Body of pancreas (tissue), 4 donors: ENCODE measurements at regions not wholly inside any gene's neighbourhood (a gene's known extent, or its start where the extent isn't known, plus 50 kb on each side); places are given as distances from the start of the nearest gene placed in this dataset.

Experiments used
- ATAC-seq: fragments of 150-250 bp; one replicate; pipeline ENCODE4 v1.9.1; 2016
- DNase-seq, 4 donors: peaks; one replicate each; pipeline ENCODE4 v3.0.0-alpha.2; 2019
- H3K27ac ChIP-seq, 4 donors: fragments of 200-600 bp; sonication (generic); 1 replicate in 3 of 4; 2 replicates in 1 of 4; pipeline versions ENCODE4 v1.5.1 to v1.6.1; 2016 to 2019; ENCODE audit warnings: mild to moderate bottlenecking in 1 of 4, mixed read lengths in 1 of 4, moderate library complexity in 1 of 4
- H3K27me3 ChIP-seq, 2 donors: fragments of 200-600 bp; sonication (generic); one replicate each; pipeline ENCODE4 v1.6.0; 2016; ENCODE audit warnings: mild to moderate bottlenecking in 1 of 2
- H3K36me3 ChIP-seq, 2 donors: fragments of 200-600 bp; sonication (generic); replicated peaks in 1 of 2; 2 replicates each; pipeline ENCODE4 v1.5.1; 2016; ENCODE audit warnings: low read depth in 2 of 2; ENCODE audit not compliant: insufficient read depth in 1 of 2
- H3K4me1 ChIP-seq: fragments of 200-600 bp; sonication (generic); one replicate; pipeline ENCODE4 v1.6.0; 2016
- H3K4me3 ChIP-seq, 2 donors: fragments of 200-600 bp; sonication (generic); 1 replicate in 1 of 2; 2 replicates in 1 of 2; pipeline ENCODE4 v1.5.1; 2016 to 2019
- H3K9me3 ChIP-seq, 3 donors: fragments of 200-600 bp; sonication (generic); 1 replicate in 2 of 3; 2 replicates in 1 of 3; pipeline ENCODE4 v1.5.1; 2016
- CTCF ChIP-seq, 7 experiments: fragments of 450-650 bp in 4 of 7; fragments of 200-600 bp in 3 of 7; sonication (generic) in 3 of 7; IDR thresholded peaks; one replicate each; pipeline ENCODE4 v1.5.1; 2016 to 2019; ENCODE audit warnings: antibody characterized with exemption in 7 of 7
- POLR2A ChIP-seq, 3 donors: fragments of 450-650 bp; IDR thresholded peaks; one replicate each; pipeline ENCODE4 v1.6.1; 2016; ENCODE audit warnings: antibody characterized with exemption in 3 of 3, mild to moderate bottlenecking in 2 of 3
- WGBS, 2 donors: methylation state at CpG; one replicate each; pipeline ENCODE4 v1.1.5; 2017; 5-methylcytosine and 5-hydroxymethylcytosine counted together
- intact Hi-C: fragments of 100-400 bp; cut with DNase I; formaldehyde crosslinking; loops from one replicate; pipeline ENCODE4 v1.15.1; 2023

- Histone ChIP-seq H3K27ac (no peak overlapping the region), H3K36me3 (no peaks in the 10 kb centered on the region), H3K9me3 (no peaks in the 10 kb centered on the region), H3K27me3 (no peaks in the 10 kb centered on the region), H3K4me3 (no peak overlapping the region), H3K4me1 (no peaks in the 10 kb centered on the region)
- intact Hi-C loops: no loop called here
- ATAC-seq (no peak), DNase-seq (no peak)
- TF ChIP-seq POLR2A (IDR thresholded peaks at IDR 0.05) (no peak), CTCF (IDR thresholded peaks at IDR 0.05) (no peak)
- 66 to 67% methylated on average over 2 of the region's 2 CpGs for WGBS, 2 donors
These were observed 89.2 kb upstream of the PLCL2 start for GRCh38 chr3:16795581-16795980.

- ATAC-seq: no peak
- intact Hi-C loops: no loop called here
These were observed 86.9 kb upstream of the PLCL2 start for GRCh38 chr3:16797831-16798230.

GRCh38 chr3:16798738-16799137 lies 86.0 kb upstream of the PLCL2 start:
- 76 to 86% methylated on average over 4 of the region's 4 CpGs for WGBS, 2 donors
- DNase-seq (no peak), ATAC-seq (no peak)
- Histone ChIP-seq H3K36me3 (no peaks in the 10 kb centered on the region), H3K4me1 (no peaks in the 10 kb centered on the region), H3K9me3 (no peaks in the 10 kb centered on the region), H3K27me3 (no peaks in the 10 kb centered on the region), H3K27ac (no peak overlapping the region), H3K4me3 (no peak overlapping the region)
- intact Hi-C loops: no loop called here
- TF ChIP-seq CTCF (IDR thresholded peaks at IDR 0.05) (no peak), POLR2A (IDR thresholded peaks at IDR 0.05) (no peak)

More at GRCh38 chr3:16797831-16798230, 86.9 kb upstream of the PLCL2 start:
- Histone ChIP-seq H3K27ac (no peak overlapping the region), H3K36me3 (no peaks in the 10 kb centered on the region), H3K4me1 (no peaks in the 10 kb centered on the region), H3K4me3 (no peak overlapping the region), H3K27me3 (no peaks in the 10 kb centered on the region), H3K9me3 (no peaks in the 10 kb centered on the region)
- no peak for TF ChIP-seq CTCF (IDR thresholded peaks at IDR 0.05)
- no peak for TF ChIP-seq POLR2A (IDR thresholded peaks at IDR 0.05)
- DNase-seq: no peak
- 63 to 71% methylated on average over 1 of the region's 1 CpG for WGBS, 2 donors

GRCh38 chr3:16800361-16800760 lies 84.4 kb upstream of the PLCL2 start:
- no peak for ATAC-seq
- no peak for DNase-seq

More at GRCh38 chr3:16800361-16800760, 84.4 kb upstream of the PLCL2 start:
- 54 to 65% methylated on average over 3 of the region's 3 CpGs for WGBS, 2 donors
- H3K9me3 ChIP-seq: no peaks in the 10 kb centered on the region
- intact Hi-C loops: no loop called here
- H3K27me3 ChIP-seq: no peaks in the 10 kb centered on the region
- no peaks in the 10 kb centered on the region for H3K36me3 ChIP-seq
- H3K4me1 ChIP-seq: no peaks in the 10 kb centered on the region
- TF ChIP-seq CTCF (IDR thresholded peaks at IDR 0.05) (no peak), POLR2A (IDR thresholded peaks at IDR 0.05) (no peak)
- no peak overlapping the region for H3K27ac ChIP-seq
- H3K4me3 ChIP-seq: no peak overlapping the region
